Natural killer cell (primary cell): ENCODE measurements at regions not wholly inside any gene's neighbourhood (a gene's known extent, or its start where the extent isn't known, plus 50 kb on each side); places are given as distances from the start of the nearest gene placed in this dataset.
A peak's percentile ranks its signal among the peaks of the same experiment; 100 is the strongest.

Experiments used
- ATAC-seq, 3 donors: fragments of 150-1000 bp in 2 of 3; fragments of 200-7000 bp in 1 of 3; cut with Tn5 transposase; 1 replicate in 1 of 3; 2 replicates in 2 of 3; pipeline ENCODE4 v1.10.0; 2021; ENCODE audit warnings: mild to moderate bottlenecking in 2 of 3, moderate library complexity in 2 of 3
- DNase-seq, 2 donors: peaks; one replicate each; pipeline versions ENCODE4 v3.0.0 to v3.0.0-alpha.2; 2013 to 2021; ENCODE audit warnings: mixed read lengths in 1 of 2
- H3K27ac ChIP-seq: one replicate; pipeline ENCODE4 v1.5.1; 2013; ENCODE audit warnings: mild to moderate bottlenecking, low read length
- H3K27me3 ChIP-seq: one replicate; pipeline ENCODE4 v1.6.1; 2013; ENCODE audit warnings: low read length; ENCODE audit not compliant: control insufficient read depth, insufficient read depth
- H3K36me3 ChIP-seq: one replicate; pipeline ENCODE4 v1.6.1; 2013; ENCODE audit warnings: low read length; ENCODE audit not compliant: control insufficient read depth, insufficient read depth
- H3K4me1 ChIP-seq: one replicate; pipeline ENCODE4 v1.6.1; 2013; ENCODE audit warnings: low read length; ENCODE audit not compliant: control insufficient read depth, insufficient read depth
- H3K4me3 ChIP-seq: one replicate; pipeline ENCODE4 v1.5.1; 2013; ENCODE audit warnings: low read length
- H3K9me3 ChIP-seq: one replicate; pipeline ENCODE4 v1.6.1; 2013; ENCODE audit warnings: low read length; ENCODE audit not compliant: control insufficient read depth, insufficient read depth
- H3K27ac Mint-ChIP-seq, 2 donors: one replicate each; pipeline ENCODE4 v1.8.0; 2022; ENCODE audit warnings: mild to moderate bottlenecking in 2 of 2, mixed read lengths in 2 of 2, moderate library complexity in 1 of 2
- H3K27me3 Mint-ChIP-seq, 2 donors: one replicate each; pipeline ENCODE4 v1.8.0; 2022; ENCODE audit warnings: low read depth in 2 of 2, mixed read lengths in 2 of 2
- H3K36me3 Mint-ChIP-seq: one replicate; pipeline ENCODE4 v1.8.0; 2022; ENCODE audit warnings: mixed read lengths
- H3K4me1 Mint-ChIP-seq, 2 donors: one replicate each; pipeline ENCODE4 v1.8.0; 2022; ENCODE audit warnings: mixed read lengths in 2 of 2
- H3K4me3 Mint-ChIP-seq: one replicate; pipeline ENCODE4 v1.8.0; 2022; ENCODE audit warnings: mild to moderate bottlenecking, moderate library complexity, mixed read lengths
- H3K9me3 Mint-ChIP-seq, 2 donors: one replicate each; pipeline ENCODE4 v1.8.0; 2022; ENCODE audit warnings: mixed read lengths in 2 of 2
- CTCF ChIP-seq: fragments of 200-600 bp; IDR thresholded peaks from one replicate; pipeline ENCODE4 v1.8.0; 2022; ENCODE audit warnings: antibody characterized with exemption
- WGBS: methylation state at CpG from one replicate; pipeline ENCODE4 v1.1.7; 2013; ENCODE audit warnings: missing lambda C conversion rate; ENCODE audit not compliant: insufficient coverage; 5-methylcytosine and 5-hydroxymethylcytosine counted together
- intact Hi-C: fragments of 100-400 bp; cut with micrococcal nuclease; formaldehyde crosslinking; loops from one replicate; pipeline ENCODE4 v1.14.2; 2022

GRCh38 chr6:26284537-26285142 lies 80.4 kb upstream of the BTN3A2 start:
- Mint-ChIP-seq H3K4me1 (peaks cover 34 to 37% of the 10 kb centered on the region in 2 donors), H3K4me3 (peak overlapping the region; percentile 95), H3K27me3 (peaks cover 3 to 8% of the 10 kb centered on the region in 2 donors), H3K36me3 (peaks cover 8% of the 10 kb centered on the region), H3K27ac (peak overlapping the region; percentile 98), H3K9me3 (peaks cover 2 to 3% of the 10 kb centered on the region in 2 donors)
- Histone ChIP-seq H3K4me3 (peak overlapping the region; percentile 70), H3K9me3 (peaks cover 4% of the 10 kb centered on the region), H3K36me3 (no peaks in the 10 kb centered on the region), H3K27ac (peak overlapping the region; percentile 97), H3K4me1 (peaks cover 17% of the 10 kb centered on the region), H3K27me3 (no peaks in the 10 kb centered on the region)
- no peak for TF ChIP-seq CTCF
- intact Hi-C loops, result loop anchor here (1.0 to 10.0 kb wide), 10 partner anchors 12 to 1608 kb away; a partner anchor contains a TSS
- ATAC-seq (peak in 1 of 3 donors; percentile 10), DNase-seq (peak; percentile 57 to 83)
- WGBS, result under 1% methylated on average over 23 of the region's 23 CpGs

GRCh38 chr6:26285143-26286134 lies 79.6 kb upstream of the BTN3A2 start:
- Mint-ChIP-seq H3K9me3 (peaks cover 2 to 3% of the 10 kb centered on the region in 2 donors), H3K27me3 (peaks cover 3 to 8% of the 10 kb centered on the region in 2 donors), H3K36me3 (peaks cover 8% of the 10 kb centered on the region), H3K4me1 (peaks cover 34 to 37% of the 10 kb centered on the region in 2 donors), H3K4me3 (peak overlapping the region; percentile 95), H3K27ac (peak overlapping the region; percentile 98)
- no peak for TF ChIP-seq CTCF
- intact Hi-C loops, result loop anchor here (1.0 to 10.0 kb wide), 10 partner anchors 13 to 1607 kb away; a partner anchor contains a TSS
- Histone ChIP-seq H3K4me3 (peak overlapping the region; percentile 70), H3K9me3 (peaks cover 4% of the 10 kb centered on the region), H3K36me3 (no peaks in the 10 kb centered on the region), H3K27ac (peak overlapping the region; percentile 97), H3K27me3 (no peaks in the 10 kb centered on the region), H3K4me1 (peaks cover 17% of the 10 kb centered on the region)
- WGBS, result under 1% methylated on average over 42 of the region's 53 CpGs
- ATAC-seq, result peak; percentile 76 to 93 (median 83)
- peak; percentile 83 to 98 for DNase-seq

GRCh38 chr6:26286168-26286877 lies 78.7 kb upstream of the BTN3A2 start:
- WGBS, result 5% methylated on average over 13 of the region's 18 CpGs
- peaks cover 3 to 8% of the 10 kb centered on the region in 2 donors for H3K27me3 Mint-ChIP-seq
- peak overlapping the region; percentile 97 for H3K27ac ChIP-seq
- intact Hi-C loops, result loop anchor here (5.0 to 10.0 kb wide), 3 partner anchors 36 to 1606 kb away; a partner anchor contains a TSS
- H3K36me3 ChIP-seq, result no peaks in the 10 kb centered on the region
- H3K36me3 Mint-ChIP-seq, result peaks cover 8% of the 10 kb centered on the region
- peak overlapping the region; percentile 70 for H3K4me3 ChIP-seq
- TF ChIP-seq CTCF, result no peak
- peaks cover 4% of the 10 kb centered on the region for H3K9me3 ChIP-seq
- H3K4me1 ChIP-seq, result peaks cover 17% of the 10 kb centered on the region
- H3K27me3 ChIP-seq, result no peaks in the 10 kb centered on the region
- H3K4me3 Mint-ChIP-seq, result peak overlapping the region; percentile 95
- H3K4me1 Mint-ChIP-seq, result peaks cover 34 to 37% of the 10 kb centered on the region in 2 donors
- ATAC-seq, result peak in 2 of 3 donors; percentile 9 to 20
- DNase-seq, result peak; percentile 79 to 95
- H3K27ac Mint-ChIP-seq, result peak overlapping the region; percentile 98
- peaks cover 2 to 3% of the 10 kb centered on the region in 2 donors for H3K9me3 Mint-ChIP-seq
